Activated T-helper 2 cell treated with anti-CD3 and anti-CD28 coated beads, Interferon-gamma antibody, Interleukin-2, Interleukin-4, amounts not matched to agents 10 μg/mL and 5 μg/mL and 100 μg/mL, durations not matched to agents 14 hours and 24 hours and 36 hours (primary cell): ENCODE measurements at regions not wholly inside any gene's neighbourhood (a gene's known extent, or its start where the extent isn't known, plus 50 kb on each side); places are given as distances from the start of the nearest gene placed in this dataset.
"Not testable (repeated sequence)": the region's sequence is repeated elsewhere in the genome, so short reads cannot be mapped to it uniquely, and the experiment has no call there.

Experiments used
- DNase-seq: peaks from one replicate; pipeline ENCODE4 v3.0.0; 2021; ENCODE audit warnings: low spot score
- H3K27ac Mint-ChIP-seq: one replicate; pipeline ENCODE4 v1.8.0; 2021; ENCODE audit warnings: mixed read lengths
- H3K27me3 Mint-ChIP-seq: one replicate; pipeline ENCODE4 v1.8.0; 2021; ENCODE audit warnings: low read depth, mixed read lengths
- H3K36me3 Mint-ChIP-seq: one replicate; pipeline ENCODE4 v1.8.0; 2021; ENCODE audit warnings: low read depth, mixed read lengths
- H3K4me1 Mint-ChIP-seq: one replicate; pipeline ENCODE4 v1.8.0; 2021; ENCODE audit warnings: low read depth, mixed read lengths
- H3K4me3 Mint-ChIP-seq: one replicate; pipeline ENCODE4 v1.8.0; 2021; ENCODE audit warnings: low read depth, mild to moderate bottlenecking, moderate library complexity, mixed read lengths
- H3K9me3 Mint-ChIP-seq: one replicate; pipeline ENCODE4 v1.8.0; 2021; ENCODE audit warnings: mixed read lengths
- intact Hi-C: fragments of 100-400 bp; cut with micrococcal nuclease; formaldehyde crosslinking; loops from one replicate; pipeline ENCODE4 v1.15.1; 2023

- Mint-ChIP-seq H3K27me3 (no peaks in the 10 kb centered on the region), H3K9me3 (no peaks in the 10 kb centered on the region), H3K27ac (no peak overlapping the region), H3K4me1 (peaks cover 2% of the 10 kb centered on the region), H3K4me3 (no peak overlapping the region), H3K36me3 (no peaks in the 10 kb centered on the region)
- intact Hi-C loops, result no loop called here
- no peak for DNase-seq
Measured at GRCh38 chr6:15148356-15148946, 97.4 kb upstream of the JARID2 start.

- Mint-ChIP-seq H3K4me3 (no peak overlapping the region), H3K4me1 (peaks cover 2% of the 10 kb centered on the region), H3K9me3 (no peaks in the 10 kb centered on the region), H3K27me3 (no peaks in the 10 kb centered on the region), H3K36me3 (no peaks in the 10 kb centered on the region), H3K27ac (no peak overlapping the region)
- intact Hi-C loops, result no loop called here
- DNase-seq, result no peak
Measured at GRCh38 chr6:15150207-15150606, 95.7 kb upstream of the JARID2 start.

DNA sequence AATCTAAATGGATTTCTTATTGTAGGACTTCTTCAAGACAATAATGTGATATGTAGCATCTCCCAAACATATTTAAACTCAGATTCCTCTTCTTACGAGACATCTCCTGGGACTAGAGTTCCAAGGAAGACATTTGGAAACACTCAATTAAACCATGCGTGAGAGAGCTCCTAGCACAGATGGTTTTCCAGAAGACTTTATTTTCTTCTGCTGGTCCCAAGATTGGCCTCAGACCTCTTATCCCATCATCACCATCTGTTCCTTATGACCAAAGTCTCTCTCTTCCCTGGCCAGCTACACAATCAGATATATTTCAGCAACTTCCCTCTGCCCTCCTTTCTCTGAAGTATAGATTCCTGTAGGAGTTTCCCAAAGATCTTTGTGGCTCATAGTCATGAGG is 93.2 kb upstream of the JARID2 start:
- intact Hi-C loops, result no loop called here
- no peaks in the 10 kb centered on the region for H3K27me3 Mint-ChIP-seq
- H3K4me1 Mint-ChIP-seq, result peaks cover 5% of the 10 kb centered on the region
- no peaks in the 10 kb centered on the region for H3K36me3 Mint-ChIP-seq
- H3K27ac Mint-ChIP-seq, result no peak overlapping the region
- H3K4me3 Mint-ChIP-seq, result no peak overlapping the region
- no peaks in the 10 kb centered on the region for H3K9me3 Mint-ChIP-seq
- no peak for DNase-seq

DNA sequence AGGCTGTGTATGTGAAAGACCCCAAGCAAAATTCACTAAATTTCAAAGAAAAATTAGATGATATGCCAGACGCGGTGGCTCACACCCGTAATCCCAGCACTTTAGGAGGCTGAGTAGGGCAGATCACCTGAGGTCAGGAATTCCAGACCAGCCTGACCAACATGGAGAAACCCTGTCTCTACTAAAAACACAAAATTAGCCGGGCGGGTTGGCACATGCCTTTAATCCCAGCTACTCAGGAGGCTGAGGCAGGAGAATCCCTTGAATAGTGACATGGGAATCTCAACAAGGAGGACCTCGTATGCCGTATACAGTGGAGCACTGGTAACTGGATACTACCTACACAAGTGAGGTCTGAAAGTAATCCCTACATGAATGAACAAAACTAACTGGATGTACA is 92.7 kb upstream of the JARID2 start:
- Mint-ChIP-seq H3K9me3 (no peaks in the 10 kb centered on the region), H3K4me1 (peaks cover 5% of the 10 kb centered on the region), H3K4me3 (no peak overlapping the region), H3K27ac (no peak overlapping the region), H3K27me3 (no peaks in the 10 kb centered on the region), H3K36me3 (no peaks in the 10 kb centered on the region)
- DNase-seq, result no peak
- intact Hi-C loops, result no loop called here

DNA sequence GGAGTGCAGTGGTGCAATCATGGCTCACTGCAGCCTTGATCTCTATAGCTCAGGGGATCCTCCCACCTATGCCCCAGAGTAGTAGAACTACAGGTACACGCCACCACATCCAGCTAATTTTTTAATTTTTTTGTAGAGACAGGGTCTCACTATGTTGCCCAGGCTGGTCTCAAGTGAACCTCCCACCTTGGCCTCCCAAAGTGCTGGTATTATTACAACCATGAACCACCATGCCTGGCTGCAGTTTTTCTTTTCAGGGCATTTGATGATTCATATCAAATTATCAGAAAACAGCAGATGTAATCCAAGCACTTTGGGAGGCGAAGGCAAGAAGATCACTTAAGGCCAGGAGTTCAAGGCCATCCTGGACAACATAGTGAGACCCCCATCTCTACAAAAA is 88.4 kb upstream of the JARID2 start:
- Mint-ChIP-seq H3K36me3 (no peaks in the 10 kb centered on the region), H3K9me3 (no peaks in the 10 kb centered on the region), H3K27me3 (no peaks in the 10 kb centered on the region), H3K27ac (no peak overlapping the region), H3K4me3 (no peak overlapping the region), H3K4me1 (peaks cover 3% of the 10 kb centered on the region)
- DNase-seq, result no peak
- intact Hi-C loops, result no loop called here

GRCh38 chr6:15158821-15159619 is 86.8 kb upstream of the JARID2 start:
- Mint-ChIP-seq H3K36me3 (no peaks in the 10 kb centered on the region), H3K27me3 (no peaks in the 10 kb centered on the region), H3K27ac (no peak overlapping the region), H3K9me3 (no peaks in the 10 kb centered on the region), H3K4me3 (no peak overlapping the region), H3K4me1 (peaks cover 3% of the 10 kb centered on the region)
- intact Hi-C loops, result no loop called here
- DNase-seq, result no peak

GRCh38 chr6:15160812-15161211 is 85.1 kb upstream of the JARID2 start:
- no peaks in the 10 kb centered on the region for H3K9me3 Mint-ChIP-seq
- intact Hi-C loops, result no loop called here
- no peaks in the 10 kb centered on the region for H3K27me3 Mint-ChIP-seq
- no peak for DNase-seq
- H3K27ac Mint-ChIP-seq, result no peak overlapping the region
- H3K36me3 Mint-ChIP-seq, result no peaks in the 10 kb centered on the region
- peaks cover 3% of the 10 kb centered on the region for H3K4me1 Mint-ChIP-seq
- H3K4me3 Mint-ChIP-seq, result no peak overlapping the region

- DNase-seq, intact Hi-C loops, H3K27me3 Mint-ChIP-seq, H3K4me1 Mint-ChIP-seq, H3K4me3 Mint-ChIP-seq, H3K9me3 Mint-ChIP-seq, H3K36me3 Mint-ChIP-seq, H3K27ac Mint-ChIP-seq: not testable (repeated sequence)
Measured at GRCh38 chr6:15164855-15165254, 81.0 kb upstream of the JARID2 start.

DNA sequence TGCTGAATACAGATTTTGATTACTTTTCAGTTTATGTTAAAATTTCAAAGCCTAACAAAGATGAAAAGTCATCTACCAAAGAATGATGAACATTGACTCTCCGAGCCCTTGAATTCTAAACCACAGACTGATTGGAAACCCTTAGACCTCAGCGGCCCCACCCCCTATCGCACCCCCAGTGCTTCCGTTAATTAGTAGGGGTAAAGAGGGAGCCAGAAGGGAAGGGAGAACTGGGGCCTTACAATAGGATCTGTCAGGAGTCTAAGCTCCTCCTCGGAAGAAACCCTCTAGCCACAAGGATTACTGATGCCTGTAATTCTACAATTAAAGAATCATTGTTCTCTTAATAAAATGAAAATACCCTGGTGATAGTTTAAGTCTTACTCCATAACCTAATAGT is 79.7 kb upstream of the JARID2 start:
- Mint-ChIP-seq H3K36me3 (no peaks in the 10 kb centered on the region), H3K4me1 (no peaks in the 10 kb centered on the region), H3K27ac (no peak overlapping the region), H3K27me3 (no peaks in the 10 kb centered on the region), H3K4me3 (no peak overlapping the region), H3K9me3 (no peaks in the 10 kb centered on the region)
- intact Hi-C loops, result no loop called here
- no peak for DNase-seq

DNA sequence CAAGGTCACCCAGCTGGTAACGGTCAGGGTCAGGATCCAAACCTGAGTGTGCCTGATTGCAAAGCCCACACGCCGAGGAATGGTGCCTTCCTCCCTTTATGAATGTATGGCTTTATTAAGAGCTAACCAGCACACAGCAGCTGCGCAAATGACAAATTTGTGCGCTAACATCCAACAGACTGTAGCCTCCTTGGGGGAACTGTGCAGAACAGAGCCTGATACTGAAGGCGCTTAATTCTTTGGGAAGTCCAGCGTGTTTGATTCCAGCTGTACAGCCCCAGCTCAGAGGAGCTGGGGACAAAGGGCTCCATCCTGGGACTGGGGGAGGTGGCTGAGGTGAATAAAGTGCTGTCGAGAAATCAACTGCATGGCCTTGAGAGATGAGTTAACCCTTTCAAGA is 75.7 kb upstream of the JARID2 start:
- DNase-seq, result no peak
- no peaks in the 10 kb centered on the region for H3K9me3 Mint-ChIP-seq
- intact Hi-C loops, result no loop called here
- H3K4me1 Mint-ChIP-seq, result no peaks in the 10 kb centered on the region
- no peaks in the 10 kb centered on the region for H3K27me3 Mint-ChIP-seq
- no peaks in the 10 kb centered on the region for H3K36me3 Mint-ChIP-seq
- no peak overlapping the region for H3K4me3 Mint-ChIP-seq
- H3K27ac Mint-ChIP-seq, result no peak overlapping the region

DNA sequence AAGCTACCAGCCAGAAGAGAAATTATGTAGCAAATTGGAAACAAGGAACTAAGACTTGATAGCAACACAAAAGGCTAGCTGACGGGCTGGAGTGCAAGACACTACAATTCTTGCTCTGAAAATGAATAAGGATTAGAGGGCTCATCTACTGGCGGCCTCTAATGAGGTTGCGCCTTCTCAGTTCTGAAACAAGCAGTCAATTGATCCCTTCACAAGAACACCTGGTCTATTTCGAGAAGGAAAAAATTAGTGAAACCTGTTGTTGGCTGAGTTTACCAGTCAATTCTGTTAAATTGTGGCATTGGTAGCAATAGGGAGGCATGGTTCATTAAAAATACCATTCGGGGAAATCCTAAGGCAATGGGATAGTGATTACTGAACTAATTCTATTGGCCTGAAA is 74.8 kb upstream of the JARID2 start:
- Mint-ChIP-seq H3K4me3 (no peak overlapping the region), H3K27me3 (no peaks in the 10 kb centered on the region), H3K9me3 (no peaks in the 10 kb centered on the region), H3K27ac (no peak overlapping the region), H3K4me1 (no peaks in the 10 kb centered on the region), H3K36me3 (no peaks in the 10 kb centered on the region)
- intact Hi-C loops, result no loop called here
- no peak for DNase-seq

DNA sequence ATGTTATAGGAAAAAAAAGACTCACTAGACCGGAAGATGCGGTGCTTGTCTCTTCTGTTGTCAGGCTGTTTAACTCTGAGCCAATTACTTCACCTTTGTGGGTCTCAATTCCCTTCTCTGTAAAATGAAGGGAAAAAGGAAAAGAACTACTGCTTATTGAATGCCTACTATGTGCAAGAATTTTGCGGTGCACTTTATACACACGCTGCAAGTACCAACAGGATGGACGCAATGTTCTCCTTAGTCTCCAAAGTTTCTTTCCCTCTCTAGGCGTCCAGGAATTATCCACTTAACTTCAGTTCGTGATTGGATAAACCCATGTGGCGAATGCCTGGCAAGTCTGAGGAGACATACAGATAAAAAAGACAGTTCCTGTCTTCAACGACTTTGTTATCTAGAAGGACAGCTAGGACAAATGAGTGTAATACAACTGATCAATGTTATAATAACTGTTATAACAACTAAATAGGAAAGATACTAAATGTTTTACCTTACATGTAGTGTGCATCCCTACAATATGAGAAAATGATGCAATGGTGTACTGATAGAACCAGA is 69.0 kb upstream of the JARID2 start:
- no peak for DNase-seq
- no peak overlapping the region for H3K4me3 Mint-ChIP-seq
- peaks cover 1% of the 10 kb centered on the region for H3K4me1 Mint-ChIP-seq
- H3K27me3 Mint-ChIP-seq, result no peaks in the 10 kb centered on the region
- H3K9me3 Mint-ChIP-seq, result no peaks in the 10 kb centered on the region
- H3K36me3 Mint-ChIP-seq, result no peaks in the 10 kb centered on the region
- no peak overlapping the region for H3K27ac Mint-ChIP-seq
- intact Hi-C loops, result no loop called here

GRCh38 chr6:15183979-15184378 is 61.9 kb upstream of the JARID2 start:
- peaks cover 13% of the 10 kb centered on the region for H3K4me1 Mint-ChIP-seq
- no peaks in the 10 kb centered on the region for H3K36me3 Mint-ChIP-seq
- intact Hi-C loops, result loop anchor here (1.0 kb wide), 4 partner anchors 61 to 450 kb away; no protein-coding TSS in a partner anchor
- H3K27ac Mint-ChIP-seq, result peak overlapping the region; percentile 90
- no peak overlapping the region for H3K4me3 Mint-ChIP-seq
- no peaks in the 10 kb centered on the region for H3K9me3 Mint-ChIP-seq
- no peak for DNase-seq
- no peaks in the 10 kb centered on the region for H3K27me3 Mint-ChIP-seq
